H1 (cell line): ENCODE measurements at regions not wholly inside any gene's neighbourhood (a gene's known extent, or its start where the extent isn't known, plus 50 kb on each side); places are given as distances from the start of the nearest gene placed in this dataset.

Source experiments
- CTCF ChIA-PET: fragments of 300-600 bp; sonication (Branson Sonifier 250); formaldehyde crosslinking; loops from one replicate; lab custom pipeline; 2021; ENCODE audit not compliant: partially characterized antibody; lab: Charles Lee
- POLR2A ChIA-PET: fragments of 300-600 bp; sonication (Branson Sonifier 250); formaldehyde crosslinking; loops from one replicate; lab custom pipeline; 2021; ENCODE audit warnings: inconsistent platforms; ENCODE audit not compliant: partially characterized antibody; lab: Charles Lee
- DNase-seq, 2 experiments: peaks; one replicate each; pipeline versions ENCODE4 v3.0.0 to v3.0.0-alpha.2; 2010 to 2022; ENCODE audit warnings: low spot score in 2 of 2, low read depth in 1 of 2, mixed read lengths in 1 of 2
- FAIRE-seq: peaks from 2 replicates; lab custom pipeline; 2011; peaks lifted over from hg19 to GRCh38; lab: Jason Lieb, UNC
- H2AFZ ChIP-seq: 2 replicates; pipeline ENCODE4 v1.8.1; 2012; ENCODE audit warnings: low read length, inconsistent platforms
- H2AK5ac ChIP-seq: 2 replicates; pipeline ENCODE4 v1.6.1; 2013; ENCODE audit warnings: low read depth, low read length
- H2BK120ac ChIP-seq: replicated peaks from 2 replicates; pipeline ENCODE3; 2013; ENCODE audit warnings: low read depth, low read length, inconsistent platforms
- H2BK12ac ChIP-seq: 2 replicates; pipeline ENCODE4 v1.6.1; 2013; ENCODE audit warnings: low read depth, low read length
- H2BK15ac ChIP-seq: 2 replicates; pipeline ENCODE4 v1.6.1; 2013; ENCODE audit warnings: low read length
- H2BK20ac ChIP-seq: 2 replicates; pipeline ENCODE4 v1.6.1; 2013; ENCODE audit warnings: low read length
- H2BK5ac ChIP-seq: 2 replicates; pipeline ENCODE4 v1.6.1; 2013; ENCODE audit warnings: low read depth, low read length
- H3K14ac ChIP-seq: 2 replicates; pipeline ENCODE4 v1.6.1; 2013; ENCODE audit warnings: inconsistent platforms; ENCODE audit not compliant: insufficient read length
- H3K18ac ChIP-seq: 2 replicates; pipeline ENCODE4 v1.6.1; 2013; ENCODE audit warnings: low read length; ENCODE audit errors: extremely low read depth
- H3K23ac ChIP-seq: 2 replicates; pipeline ENCODE4 v1.6.1; 2013; ENCODE audit warnings: inconsistent platforms; ENCODE audit not compliant: insufficient read length
- H3K23me2 ChIP-seq: 2 replicates; pipeline ENCODE4 v1.6.1; 2013; ENCODE audit warnings: low read depth, low read length
- H3K27ac ChIP-seq: 2 replicates; pipeline ENCODE4 v1.6.1; 2011; ENCODE audit warnings: low read depth, low read length, inconsistent platforms
- H3K27me3 ChIP-seq, 4 experiments: replicated peaks in 1 of 4; 1 replicate in 1 of 4; 2 replicates in 3 of 4; pipeline versions ENCODE4 v1.6.1 to v1.8.1; 2011 to 2013; ENCODE audit warnings: low read length in 3 of 4, mild to moderate bottlenecking in 3 of 4, inconsistent platforms in 2 of 4, mixed read lengths in 2 of 4, moderate library complexity in 1 of 4; ENCODE audit not compliant: control insufficient read depth in 3 of 4, insufficient read depth in 3 of 4; ENCODE audit errors: extremely low read depth in 1 of 4
- H3K36me3 ChIP-seq, 4 experiments: 2 replicates each; pipeline versions ENCODE4 v1.6.1 to v1.8.1; 2011 to 2013; ENCODE audit warnings: mild to moderate bottlenecking in 4 of 4, low read length in 3 of 4, moderate library complexity in 2 of 4, control low read depth in 1 of 4, inconsistent platforms in 1 of 4; ENCODE audit not compliant: insufficient read depth in 4 of 4, control insufficient read depth in 2 of 4
- H3K4ac ChIP-seq: replicated peaks from 2 replicates; pipeline ENCODE3; 2013; ENCODE audit warnings: low read length, low read depth, mixed read lengths, inconsistent platforms; ENCODE audit not compliant: insufficient read length
- H3K4me1 ChIP-seq, 4 experiments: replicated peaks in 1 of 4; 1 replicate in 1 of 4; 2 replicates in 3 of 4; pipeline versions ENCODE4 v1.6.1 to v1.8.1; 2011 to 2013; ENCODE audit warnings: low read length in 3 of 4, inconsistent platforms in 2 of 4, mixed read lengths in 1 of 4; ENCODE audit not compliant: insufficient read depth in 4 of 4, control insufficient read depth in 3 of 4
- H3K4me2 ChIP-seq, 2 experiments: 2 replicates each; pipeline versions ENCODE4 v1.6.1 to v1.8.1; 2011 to 2013; ENCODE audit warnings: low read depth in 2 of 2, low read length in 2 of 2, control low read depth in 1 of 2, inconsistent platforms in 1 of 2, mild to moderate bottlenecking in 1 of 2; ENCODE audit not compliant: insufficient read depth in 1 of 2
- H3K4me3 ChIP-seq, 4 experiments: fragments of 200-600, 300-600 bp in 1 of 4; sonication (generic), shearing (Covaris generic), sonication (Bioruptor Twin) in 1 of 4; 2 replicates each; pipeline versions ENCODE4 v1.5.1 to v1.8.1; 2011 to 2016; ENCODE audit warnings: low read length in 4 of 4, low read depth in 3 of 4, control low read depth in 2 of 4, inconsistent platforms in 2 of 4, mild to moderate bottlenecking in 2 of 4, mixed read lengths in 1 of 4, moderate library complexity in 1 of 4; ENCODE audit not compliant: insufficient read depth in 2 of 4; ENCODE audit errors: extremely low read depth in 1 of 4
- H3K56ac ChIP-seq: replicated peaks from 2 replicates; pipeline ENCODE3; 2013; ENCODE audit warnings: low read depth, mild to moderate bottlenecking, mixed read lengths, low read length, inconsistent platforms; ENCODE audit not compliant: insufficient read length
- H3K79me1 ChIP-seq: 2 replicates; pipeline ENCODE4 v1.6.1; 2013; ENCODE audit warnings: low read depth, low read length, control low read depth
- H3K79me2 ChIP-seq, 2 experiments: 2 replicates each; pipeline versions ENCODE4 v1.6.1 to v1.8.1; 2012 to 2013; ENCODE audit warnings: low read length in 2 of 2, mild to moderate bottlenecking in 2 of 2, inconsistent platforms in 1 of 2; ENCODE audit not compliant: insufficient read depth in 2 of 2, control insufficient read depth in 1 of 2
- H3K9ac ChIP-seq, 4 experiments: replicated peaks in 1 of 4; 1 replicate in 1 of 4; 2 replicates in 3 of 4; pipeline versions ENCODE4 v1.6.1 to v1.8.1; 2011 to 2013; ENCODE audit warnings: low read depth in 3 of 4, low read length in 3 of 4, control low read depth in 2 of 4, mild to moderate bottlenecking in 2 of 4, moderate library complexity in 2 of 4, inconsistent platforms in 1 of 4; ENCODE audit errors: extremely low read depth in 1 of 4
- H3K9me3 ChIP-seq, 2 experiments: 2 replicates each; pipeline versions ENCODE4 v1.6.1 to v1.8.1; 2012 to 2013; ENCODE audit warnings: mild to moderate bottlenecking in 2 of 2, moderate library complexity in 2 of 2, control low read depth in 1 of 2, inconsistent platforms in 1 of 2, low read depth in 1 of 2, low read length in 1 of 2, mixed read lengths in 1 of 2; ENCODE audit not compliant: insufficient read depth in 2 of 2
- H4K20me1 ChIP-seq, 2 experiments: replicated peaks in 1 of 2; 2 replicates each; pipeline versions ENCODE3 to v1.8.1; 2011 to 2013; ENCODE audit warnings: inconsistent platforms in 2 of 2, low read length in 2 of 2, mild to moderate bottlenecking in 1 of 2; ENCODE audit not compliant: insufficient read depth in 2 of 2, control insufficient read depth in 1 of 2
- H4K5ac ChIP-seq: 2 replicates; pipeline ENCODE4 v1.6.1; 2013; ENCODE audit warnings: low read length, low read depth, mixed read lengths, inconsistent platforms; ENCODE audit not compliant: insufficient read length
- H4K8ac ChIP-seq: 2 replicates; pipeline ENCODE4 v1.8.0; 2013; ENCODE audit warnings: mild to moderate bottlenecking, moderate library complexity, low read length, inconsistent platforms; ENCODE audit not compliant: insufficient read depth; ENCODE audit errors: extremely low read depth
- H4K91ac ChIP-seq: replicated peaks from 2 replicates; pipeline ENCODE3; 2013; ENCODE audit warnings: low read length, mixed read lengths, inconsistent platforms; ENCODE audit not compliant: insufficient read length
- ASH2L ChIP-seq: fragments of 200-600, 300-600 bp; sonication (generic); IDR thresholded peaks from one replicate; pipeline ENCODE4 v1.7.1; 2017; ENCODE audit warnings: low read length
- BCL11A ChIP-seq, 2 experiments: IDR thresholded peaks; one replicate each; pipeline ENCODE4 v1.6.1; 2011; ENCODE audit warnings: low read depth in 2 of 2, low read length in 2 of 2, mild to moderate bottlenecking in 2 of 2
- CTBP2 ChIP-seq: IDR thresholded peaks from 2 replicates; pipeline ENCODE4 v1.7.0; 2011; ENCODE audit warnings: borderline replicate concordance, mild to moderate bottlenecking, moderate library complexity, mixed read lengths, low read length; ENCODE audit not compliant: insufficient read depth, insufficient read length
- E2F6 ChIP-seq: IDR thresholded peaks from 2 replicates; pipeline ENCODE4 v1.6.1; 2012; ENCODE audit warnings: inconsistent platforms
- EZH2 ChIP-seq: fragments of 200-600 bp; sonication (generic); IDR thresholded peaks from 2 replicates; pipeline ENCODE4 v1.7.1; 2012; ENCODE audit warnings: low read depth, mild to moderate bottlenecking, moderate library complexity, low read length, inconsistent platforms; ENCODE audit not compliant: severe bottlenecking
- MAFK ChIP-seq: IDR thresholded peaks from 2 replicates; pipeline ENCODE4 v1.6.1; 2012; ENCODE audit warnings: low read depth, mild to moderate bottlenecking, improper control_type of control experiment, low read length
- NANOG ChIP-seq: IDR thresholded peaks from 2 replicates; pipeline ENCODE4 v1.6.1; 2011; ENCODE audit warnings: low read length, low read depth, mild to moderate bottlenecking, inconsistent platforms; ENCODE audit not compliant: insufficient read depth, poor library complexity, severe bottlenecking
- RXRA ChIP-seq: IDR thresholded peaks from 2 replicates; pipeline ENCODE4 v1.6.1; 2011; ENCODE audit warnings: low read depth, mild to moderate bottlenecking, low read length, moderate library complexity; ENCODE audit not compliant: insufficient read depth
- SAP30 ChIP-seq: fragments of 300-600 bp; sonication (generic); IDR thresholded peaks from 2 replicates; pipeline ENCODE4 v1.7.1; 2012; ENCODE audit warnings: low read length, moderate library complexity, mild to moderate bottlenecking, inconsistent platforms; ENCODE audit not compliant: insufficient read depth, insufficient replicate concordance
- SIRT6 ChIP-seq: IDR thresholded peaks from one replicate; pipeline ENCODE4 v1.7.1; 2012; ENCODE audit warnings: low read length, inconsistent platforms
- SRF ChIP-seq: IDR thresholded peaks from 2 replicates; pipeline ENCODE4 v1.6.1; 2011; ENCODE audit warnings: mild to moderate bottlenecking, low read depth, low read length, moderate library complexity
- WGBS, 2 experiments: shearing (Covaris generic) in 1 of 2; methylation state at CpG; one replicate each; pipeline versions ENCODE4 v1.1.6 to v1.1.7; 2013 to 2015; ENCODE audit warnings: low lambda C conversion rate in 2 of 2, mixed read lengths in 2 of 2, inconsistent platforms in 1 of 2, low coverage in 1 of 2, missing lambda C conversion rate in 1 of 2; ENCODE audit not compliant: insufficient replicate concordance in 2 of 2, insufficient coverage in 1 of 2, insufficient read length in 1 of 2; ENCODE audit errors: extremely low coverage in 1 of 2, missing lambda C conversion rate in 1 of 2; 5-methylcytosine and 5-hydroxymethylcytosine counted together
- TF ChIP-seq, protein P1 (sequence below): IDR thresholded peaks from 2 replicates; pipeline ENCODE4 v1.6.1; 2012; ENCODE audit warnings: low read length, inconsistent platforms

GRCh38 chr12:7571257-7571656 is 67.7 kb upstream of the CD163 start:
- Histone ChIP-seq H3K9ac (no peak overlapping the region), H4K8ac (no peak overlapping the region), H3K18ac (no peak overlapping the region), H3K27ac (no peak overlapping the region), H2BK120ac (no peak overlapping the region), H3K9me3 (no peaks in the 10 kb centered on the region), H2AK5ac (no peak overlapping the region), H3K27me3 (no peaks in the 10 kb centered on the region), H3K36me3 (no peaks in the 10 kb centered on the region), H3K14ac (no peak overlapping the region), H4K5ac (no peak overlapping the region), H3K23me2 (no peaks in the 10 kb centered on the region), H3K56ac (no peak overlapping the region), H2BK5ac (no peak overlapping the region), H3K23ac (no peak overlapping the region), H2BK20ac (no peak overlapping the region), H3K79me2 (no peaks in the 10 kb centered on the region), H3K4me1 (no peaks in the 10 kb centered on the region), H3K4me3 (no peak overlapping the region), H2BK12ac (no peak overlapping the region), H2AFZ (peak overlapping the region; percentile 82; the same call in 1 of the 2 replicates), H4K20me1 (no peaks in the 10 kb centered on the region), H3K4me2 (no peak overlapping the region), H3K79me1 (no peaks in the 10 kb centered on the region), H4K91ac (no peak overlapping the region), H3K4ac (no peak overlapping the region), H2BK15ac (no peak overlapping the region)
- POLR2A ChIA-PET = interaction anchor here (0.5 kb wide), 1 partner anchor 1190 kb away, joined by 3 read pairs; no protein-coding TSS in a partner anchor
- 80% methylated on average over 1 of the region's 1 CpG; no CpG with 5 or more reads in 1 of the 2 experiments for WGBS, 2 experiments
- FAIRE-seq (no peak), DNase-seq (no peak)
- CTCF ChIA-PET = no interaction called here
- TF ChIP-seq RXRA (no peak), SAP30 (no peak), NANOG (no peak), ASH2L (no peak), MAFK (no peak), SRF (no peak), EZH2 (no peak), E2F6 (no peak), SIRT6 (no peak), BCL11A (IDR thresholded peaks at IDR 0.05; ENCODE audit: low read depth in 2 of 2, low read length in 2 of 2) (no peak), CTBP2 (no peak)
- TF ChIP-seq, protein P1, sequence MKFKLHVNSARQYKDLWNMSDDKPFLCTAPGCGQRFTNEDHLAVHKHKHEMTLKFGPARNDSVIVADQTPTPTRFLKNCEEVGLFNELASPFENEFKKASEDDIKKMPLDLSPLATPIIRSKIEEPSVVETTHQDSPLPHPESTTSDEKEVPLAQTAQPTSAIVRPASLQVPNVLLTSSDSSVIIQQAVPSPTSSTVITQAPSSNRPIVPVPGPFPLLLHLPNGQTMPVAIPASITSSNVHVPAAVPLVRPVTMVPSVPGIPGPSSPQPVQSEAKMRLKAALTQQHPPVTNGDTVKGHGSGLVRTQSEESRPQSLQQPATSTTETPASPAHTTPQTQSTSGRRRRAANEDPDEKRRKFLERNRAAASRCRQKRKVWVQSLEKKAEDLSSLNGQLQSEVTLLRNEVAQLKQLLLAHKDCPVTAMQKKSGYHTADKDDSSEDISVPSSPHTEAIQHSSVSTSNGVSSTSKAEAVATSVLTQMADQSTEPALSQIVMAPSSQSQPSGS = no peak
